M059J (cell line): ENCODE measurements at regions not wholly inside any gene's neighbourhood (a gene's known extent, or its start where the extent isn't known, plus 50 kb on each side); places are given as distances from the start of the nearest gene placed in this dataset.
"Not testable (repeated sequence)": the region's sequence is repeated elsewhere in the genome, so short reads cannot be mapped to it uniquely, and the experiment has no call there.

ENCODE experiments used
- DNase-seq: peaks from one replicate; pipeline ENCODE4 v3.0.0-alpha.2; 2012; ENCODE audit warnings: low read depth

DNA sequence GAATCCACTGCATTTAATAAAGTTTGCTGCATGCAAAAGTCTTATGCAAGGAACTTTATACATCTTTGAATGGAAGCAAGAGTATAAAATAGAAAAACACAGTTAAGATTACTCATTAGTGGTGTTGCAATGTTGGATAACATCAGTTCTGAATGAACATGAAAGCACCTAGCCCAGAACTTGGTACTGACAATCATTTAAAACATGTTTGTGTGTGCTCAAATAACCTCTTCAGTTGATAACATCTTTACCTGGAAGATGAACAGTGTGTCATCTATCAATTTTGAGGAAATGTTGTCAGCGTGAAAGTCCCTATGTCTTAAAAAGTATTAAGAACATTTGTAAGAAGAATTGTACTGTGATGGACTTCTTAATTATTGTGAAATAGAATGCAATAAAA, 370.4 kb upstream of the GRAMD2B start:
- no peak for DNase-seq

DNA sequence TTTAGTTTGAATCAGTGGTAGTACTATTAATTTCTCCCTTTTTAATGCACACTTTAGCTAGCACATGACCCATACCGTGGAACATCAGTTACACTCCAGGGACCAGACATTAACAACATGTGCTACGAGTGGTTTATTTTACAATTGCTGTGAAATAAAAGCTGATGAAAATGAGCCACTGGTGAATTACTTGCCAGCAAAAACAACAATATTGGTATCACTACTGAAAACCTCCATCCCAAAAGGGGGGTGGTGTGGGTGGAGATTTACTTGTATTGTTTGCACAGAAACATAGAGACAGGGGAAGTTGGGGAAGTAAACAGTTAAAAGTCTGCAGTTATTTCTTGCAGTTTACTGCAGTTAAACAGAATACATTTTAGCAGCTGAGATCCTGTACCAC, 369.6 kb upstream of the GRAMD2B start:
- DNase-seq: no peak

DNA sequence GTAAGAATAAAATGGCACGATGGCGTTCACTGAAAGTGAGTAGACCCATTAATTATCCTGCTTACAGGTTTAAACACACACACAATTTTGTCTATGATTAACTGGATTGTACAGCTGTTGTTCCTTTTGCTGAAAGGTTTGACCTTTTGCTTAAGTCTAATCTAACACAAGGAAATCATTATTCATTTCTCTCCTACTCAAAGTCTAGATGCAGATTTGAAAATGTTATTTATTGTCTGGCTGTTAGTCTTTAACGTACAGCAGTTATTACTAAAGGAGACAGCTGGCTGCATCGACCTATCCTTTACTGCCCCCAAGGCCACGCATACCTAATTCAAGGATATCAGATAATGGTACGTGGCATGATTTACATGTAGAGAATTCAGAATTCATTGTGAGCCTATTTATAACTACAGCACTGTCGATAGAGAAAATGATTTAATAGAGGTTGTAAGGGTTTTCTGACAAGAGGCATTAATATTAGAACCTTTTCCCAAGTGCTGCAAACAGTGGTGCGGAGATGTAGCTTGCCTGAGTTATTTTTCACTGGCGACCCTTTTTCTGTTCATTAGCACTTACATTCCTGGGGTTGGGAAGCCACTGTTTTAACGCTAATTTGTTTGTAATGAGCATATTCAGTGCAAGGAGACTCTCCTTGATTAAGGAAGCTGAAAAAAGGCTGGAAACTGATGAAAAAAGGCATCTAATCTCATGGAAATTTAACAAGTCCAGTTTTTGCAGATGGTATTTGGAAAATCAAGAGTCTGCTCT, 368.4 kb upstream of the GRAMD2B start:
- DNase-seq: no peak

DNA sequence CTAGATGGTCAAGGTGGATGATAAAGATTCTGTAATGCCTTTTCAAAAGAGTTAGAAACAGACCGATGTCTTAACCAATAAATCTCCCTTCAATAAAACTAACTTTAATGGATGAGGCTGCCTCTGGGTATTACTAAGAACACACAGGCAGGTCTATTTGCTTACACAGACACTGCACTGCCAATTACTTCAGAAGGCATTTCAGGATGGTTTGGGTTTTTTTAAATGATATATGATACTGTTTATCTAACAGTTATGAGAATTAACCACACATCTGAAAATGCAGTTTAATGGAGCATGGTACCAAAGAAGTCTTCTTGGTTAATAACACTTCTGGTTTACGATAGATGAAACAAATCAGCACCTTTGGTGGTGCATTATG, 367.9 kb upstream of the GRAMD2B start:
- peak; percentile 1 for DNase-seq

DNA sequence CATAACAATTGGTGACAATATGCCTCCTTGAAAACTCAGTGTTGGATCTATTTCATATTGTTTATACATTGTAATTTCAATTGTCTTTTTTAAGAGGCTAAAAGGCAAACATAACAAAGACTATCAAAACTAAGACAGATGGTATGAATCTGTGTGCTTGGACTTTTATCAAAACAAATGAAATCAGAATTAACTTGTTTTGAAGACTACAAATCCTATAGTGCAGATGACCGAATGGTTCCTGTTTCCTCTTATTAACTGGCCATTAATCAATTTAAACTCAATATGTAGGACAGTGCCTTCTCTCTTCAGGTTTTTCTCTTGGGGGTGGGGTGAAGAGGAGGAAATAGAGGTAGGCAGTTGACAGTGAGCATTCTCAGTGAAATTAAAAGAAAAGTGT, 366.9 kb upstream of the GRAMD2B start:
- DNase-seq: no peak

DNA sequence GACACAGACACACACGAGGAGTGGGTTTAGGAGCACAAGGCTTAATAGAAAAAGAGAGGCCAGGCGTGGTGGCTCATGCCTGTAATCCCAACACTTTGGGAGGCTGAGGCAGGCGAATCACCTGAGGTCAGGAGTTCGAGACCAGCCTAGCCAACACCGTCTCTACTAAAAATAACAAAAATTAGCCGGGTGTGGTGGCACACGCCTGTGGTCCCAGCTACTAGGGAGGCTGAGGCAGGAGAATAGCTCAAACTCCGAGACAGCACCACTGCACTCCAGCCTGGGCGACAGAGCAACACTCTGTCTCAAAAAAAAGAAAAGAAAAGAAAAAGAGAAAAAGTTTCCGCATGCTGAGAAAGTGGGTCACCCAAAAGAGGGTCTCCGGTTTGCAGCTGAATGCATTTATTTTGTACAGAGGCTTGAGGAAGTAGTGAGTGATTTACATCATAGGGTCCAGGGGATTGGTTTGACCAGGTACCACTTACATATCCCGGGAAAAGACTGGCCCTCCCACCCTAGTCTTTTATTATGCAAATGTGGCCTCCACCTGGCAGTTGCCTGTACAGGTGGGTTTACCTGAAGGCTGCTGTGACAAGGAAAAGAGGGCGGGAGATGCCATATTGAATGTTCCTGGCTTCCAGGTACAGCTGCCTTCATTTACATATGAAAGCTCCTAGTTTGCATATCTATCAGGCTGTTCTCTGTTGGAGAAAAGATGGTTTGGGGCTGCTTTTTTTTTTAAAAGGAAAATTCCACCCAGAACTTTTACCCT, 366.2 kb upstream of the GRAMD2B start:
- no peak for DNase-seq

DNA sequence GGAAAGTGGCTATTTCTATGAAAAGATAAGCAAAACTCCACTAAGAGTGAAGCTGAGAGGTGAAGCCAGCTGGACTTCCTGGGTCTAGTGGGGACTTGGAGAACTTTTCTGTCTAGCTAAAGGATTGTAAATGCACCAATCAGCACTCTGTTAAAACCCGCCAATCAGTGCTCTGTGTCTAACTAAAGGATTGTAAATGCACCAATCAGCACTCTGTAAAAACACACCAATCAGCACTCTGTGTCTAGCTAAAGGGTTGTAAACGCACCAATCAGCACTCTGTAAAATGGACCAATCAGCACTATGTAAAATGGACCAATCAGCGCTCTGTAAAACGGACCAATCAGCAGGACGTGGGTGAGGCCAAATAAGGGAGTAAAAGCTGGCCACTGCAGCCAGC, 364.8 kb upstream of the GRAMD2B start:
- DNase-seq: not testable (repeated sequence)

DNA sequence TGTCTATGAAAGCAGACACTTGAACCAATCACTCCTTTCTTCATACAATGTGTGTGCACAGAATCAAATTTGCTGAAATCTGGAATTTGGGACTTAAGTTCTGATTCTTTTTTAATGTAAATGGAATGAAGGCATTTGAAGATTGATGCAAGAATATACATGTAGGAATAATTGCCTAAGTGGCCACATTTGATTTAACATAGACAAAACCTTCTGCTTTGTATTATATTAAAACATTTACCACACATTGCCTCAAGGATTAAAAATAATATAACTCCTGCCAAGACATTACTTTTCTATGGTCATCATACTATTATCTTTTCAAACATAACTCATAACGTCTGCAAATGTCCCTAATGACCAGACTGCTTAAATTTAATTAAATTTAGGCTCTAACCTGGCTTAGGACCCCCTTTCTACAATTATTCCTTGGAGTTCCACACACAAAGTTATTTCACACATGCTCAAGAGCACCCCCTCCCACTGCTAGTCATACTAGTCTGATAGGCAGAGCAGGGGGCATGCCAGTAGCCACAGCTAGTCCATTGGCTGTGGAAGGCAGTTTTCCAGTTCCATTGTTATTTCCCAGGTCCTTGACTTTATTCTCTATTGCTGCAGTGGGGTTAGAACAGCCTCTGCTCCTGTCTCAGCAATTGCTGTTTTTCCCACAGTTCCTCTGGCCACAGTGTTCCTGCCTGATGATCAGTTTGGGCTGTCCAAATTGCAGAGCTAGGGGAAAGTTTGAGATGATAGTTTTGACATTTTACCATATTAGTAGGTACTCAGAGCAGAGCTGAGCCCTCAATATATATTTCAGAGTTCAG, 360.6 kb upstream of the GRAMD2B start:
- no peak for DNase-seq

DNA sequence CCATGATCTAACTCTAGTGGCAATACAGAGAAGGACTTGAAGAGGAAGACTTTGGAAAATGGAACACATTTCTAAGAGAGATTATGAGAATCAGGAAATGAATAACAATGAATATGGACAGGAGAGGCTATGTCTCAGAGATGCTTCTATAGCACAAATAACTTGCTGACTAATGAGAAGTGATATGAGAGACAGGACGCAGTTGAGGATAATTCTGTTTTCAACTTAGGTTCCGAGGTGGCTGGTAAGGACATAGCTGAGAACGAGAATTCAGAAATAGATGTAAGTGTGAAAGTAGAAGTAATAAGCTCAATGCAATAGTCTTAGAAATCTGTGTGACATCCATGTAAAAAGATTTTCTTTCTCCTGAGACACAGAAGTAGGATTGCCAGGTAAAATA, 358.1 kb upstream of the GRAMD2B start:
- no peak for DNase-seq

DNA sequence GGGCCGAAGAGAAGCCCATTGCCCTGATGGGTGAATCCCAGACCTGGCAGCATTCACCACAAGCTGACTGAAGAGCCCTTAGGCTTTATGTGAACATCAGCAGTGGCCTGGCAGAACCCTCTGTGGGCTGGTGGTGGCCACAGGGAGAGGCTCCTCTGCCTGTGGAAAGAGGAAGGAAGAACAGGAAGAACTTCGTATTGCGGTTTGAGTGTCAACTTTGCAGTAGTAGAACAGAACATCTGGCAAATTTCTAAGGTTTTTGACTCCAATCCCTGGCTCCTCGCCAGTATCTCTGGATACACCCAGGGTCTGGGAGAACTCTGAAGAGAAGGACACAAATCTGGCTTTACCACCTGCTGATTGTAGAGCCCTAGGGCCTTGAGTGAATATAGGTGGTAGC, 356.4 kb upstream of the GRAMD2B start:
- DNase-seq: no peak

DNA sequence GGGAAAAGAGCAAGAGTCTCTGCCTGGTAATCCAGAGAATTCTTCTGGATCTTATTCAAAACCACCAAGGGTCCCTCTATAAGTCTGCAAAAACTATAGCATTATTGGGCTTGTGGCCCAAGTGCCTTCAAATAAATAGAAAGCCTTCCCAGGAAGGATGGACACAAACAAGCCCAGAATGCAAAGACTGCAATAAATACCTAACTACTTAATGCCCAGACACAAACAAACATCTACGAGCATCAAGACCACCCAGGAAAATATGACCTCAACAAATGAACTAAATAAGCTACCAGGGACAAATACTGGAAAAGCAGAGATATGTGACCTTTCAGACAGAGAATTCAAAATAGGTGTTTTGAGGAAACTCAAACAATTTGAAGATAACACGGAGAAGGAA, 355.8 kb upstream of the GRAMD2B start:
- no peak for DNase-seq

DNA sequence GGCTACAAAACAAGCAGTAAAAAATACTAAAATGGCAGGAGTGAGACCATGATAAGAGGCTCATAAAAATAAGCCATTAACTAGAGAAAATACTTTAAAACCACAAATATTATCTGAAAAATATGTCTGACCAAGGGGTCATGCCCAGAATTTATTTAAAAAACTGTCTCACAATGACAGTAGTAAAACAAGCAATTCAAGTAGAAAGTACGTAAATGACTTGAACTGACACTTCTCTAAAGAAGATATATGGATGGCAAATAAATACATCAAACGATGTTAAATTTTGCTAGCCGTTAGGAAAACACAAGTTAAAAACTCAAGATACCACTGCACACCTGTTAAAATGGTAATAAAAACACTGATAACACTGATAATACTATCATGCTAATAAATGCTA, 353.9 kb upstream of the GRAMD2B start:
- DNase-seq: no peak

DNA sequence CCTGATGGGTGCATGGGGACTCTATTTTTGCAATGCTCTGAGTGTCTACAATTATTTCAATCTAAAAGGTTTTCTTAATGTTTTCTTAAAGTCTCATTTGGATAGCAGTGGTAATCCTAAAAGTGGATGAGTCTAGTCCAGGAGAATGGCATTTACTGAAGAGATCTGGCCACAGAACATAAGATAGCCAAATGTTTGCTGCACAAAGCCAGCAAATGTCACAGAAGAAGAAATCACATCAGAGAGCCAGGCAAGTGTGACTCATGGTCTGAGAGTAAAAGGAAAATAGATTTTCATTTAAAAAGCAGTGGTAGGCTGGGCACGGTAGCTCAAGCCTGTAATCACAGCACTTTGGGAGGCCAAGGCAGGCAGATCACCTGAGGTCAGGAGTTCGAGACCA, 352.7 kb upstream of the GRAMD2B start:
- peak; percentile 61 for DNase-seq

DNA sequence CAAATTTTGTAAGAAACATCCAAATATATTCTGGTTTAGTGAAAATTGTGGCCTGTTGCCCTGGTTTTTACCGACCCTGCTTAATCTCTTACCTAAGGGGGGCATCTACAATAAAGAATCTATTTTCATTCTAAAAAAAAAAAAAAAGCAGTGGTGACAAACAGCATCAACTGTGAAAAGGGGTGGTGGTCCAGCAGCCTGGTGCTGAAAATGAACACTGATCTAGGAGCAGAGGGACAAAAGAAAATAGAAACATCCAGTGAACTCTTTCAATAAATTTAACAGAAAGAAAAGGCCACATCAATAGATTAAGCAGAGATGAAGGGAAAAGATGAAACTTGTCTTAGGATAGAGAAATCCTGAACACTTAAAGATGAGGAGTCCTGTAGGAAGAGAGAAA, 348.7 kb upstream of the GRAMD2B start:
- no peak for DNase-seq

DNA sequence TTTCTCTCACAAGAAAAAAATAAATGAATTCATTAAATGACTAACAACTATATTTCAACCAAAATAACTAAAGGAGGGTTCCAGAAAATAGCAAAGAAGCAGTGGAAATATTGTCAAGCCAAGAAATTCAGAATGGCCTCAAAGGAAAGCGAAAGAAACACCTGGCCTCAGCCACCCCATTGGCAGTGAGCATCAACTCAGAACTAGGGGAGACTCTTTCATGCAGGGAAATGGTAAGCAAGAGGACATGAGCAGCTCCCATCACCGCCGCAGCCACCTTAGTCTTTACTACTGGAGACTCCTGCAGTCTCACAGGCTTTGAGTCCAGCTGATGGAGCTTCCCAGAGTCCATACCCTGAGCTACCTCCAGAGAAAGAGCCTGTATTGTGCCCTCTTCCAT, 343.9 kb upstream of the GRAMD2B start:
- DNase-seq: no peak

DNA sequence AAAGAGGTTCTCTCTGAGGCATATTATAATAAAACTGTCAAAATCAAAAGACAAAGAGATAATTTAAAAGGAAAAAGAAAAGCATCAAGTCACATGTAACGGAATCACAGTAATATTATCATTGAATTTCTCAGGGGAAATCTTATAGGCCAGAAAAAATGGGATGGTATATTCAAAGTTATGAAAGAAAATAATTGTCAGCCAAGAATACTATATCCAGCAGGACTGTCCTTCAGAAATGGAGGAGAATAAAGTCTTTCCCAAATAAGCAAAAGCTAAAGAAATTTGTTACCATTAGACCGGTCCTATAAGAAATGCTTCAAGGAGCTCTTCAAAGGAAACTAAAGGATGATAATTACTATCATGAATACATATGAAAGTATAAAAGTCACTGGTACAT, 342.0 kb upstream of the GRAMD2B start:
- DNase-seq: no peak

DNA sequence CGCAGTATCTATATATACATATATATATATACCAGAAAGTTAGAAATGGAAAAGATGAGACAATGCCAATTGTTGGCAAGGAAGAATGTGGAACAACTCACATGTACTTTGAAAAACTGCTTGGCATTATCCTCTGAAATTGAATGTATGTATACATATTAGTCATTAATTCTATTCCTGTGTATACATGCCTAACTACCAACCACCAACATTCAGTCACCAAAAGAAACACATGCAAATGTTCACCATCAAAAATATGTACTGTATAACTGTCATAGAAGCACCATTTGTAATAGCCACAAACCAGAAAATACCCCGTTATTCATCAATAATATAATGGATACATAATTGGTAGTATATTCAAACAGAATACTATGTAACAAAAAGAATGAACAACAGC, 330.2 kb upstream of the GRAMD2B start:
- DNase-seq: no peak

DNA sequence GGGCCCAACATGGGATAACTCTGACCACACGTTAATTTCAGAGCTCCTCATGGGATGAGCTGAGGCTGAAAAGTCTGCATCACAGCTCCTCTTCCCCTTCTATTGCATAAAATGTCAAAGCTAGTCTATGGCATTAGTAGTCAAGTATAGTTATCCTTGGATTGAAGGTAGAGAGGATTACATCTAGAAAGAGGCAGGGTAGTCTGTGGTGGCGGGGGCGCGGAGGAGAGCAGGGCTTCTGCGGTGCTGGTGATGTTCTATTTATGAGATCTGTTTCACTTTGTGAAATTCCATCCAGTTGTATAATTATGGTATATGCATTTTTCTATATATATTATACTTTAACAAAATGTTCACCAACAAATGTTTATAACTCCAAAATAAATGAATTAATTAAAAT, 329.5 kb upstream of the GRAMD2B start:
- no peak for DNase-seq

DNA sequence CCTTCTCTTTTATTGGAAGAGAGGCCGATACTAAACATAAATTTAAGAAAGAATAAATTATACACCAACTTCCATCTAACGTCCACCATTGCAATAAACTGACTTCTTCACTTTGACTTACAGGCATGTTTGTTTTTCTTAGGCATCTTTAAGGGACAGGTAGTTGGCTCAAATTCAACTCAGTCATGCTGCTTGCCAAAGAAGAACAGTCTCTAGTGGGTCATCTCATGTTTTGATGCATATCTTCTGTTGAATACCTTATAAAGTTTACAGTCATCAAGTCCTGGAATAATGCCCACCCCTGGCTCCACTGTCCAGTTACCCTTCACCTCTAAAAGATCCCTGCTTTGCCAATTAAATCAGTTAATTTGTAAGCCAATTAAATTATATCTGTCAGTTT, 328.2 kb upstream of the GRAMD2B start:
- peak; percentile 63 for DNase-seq

DNA sequence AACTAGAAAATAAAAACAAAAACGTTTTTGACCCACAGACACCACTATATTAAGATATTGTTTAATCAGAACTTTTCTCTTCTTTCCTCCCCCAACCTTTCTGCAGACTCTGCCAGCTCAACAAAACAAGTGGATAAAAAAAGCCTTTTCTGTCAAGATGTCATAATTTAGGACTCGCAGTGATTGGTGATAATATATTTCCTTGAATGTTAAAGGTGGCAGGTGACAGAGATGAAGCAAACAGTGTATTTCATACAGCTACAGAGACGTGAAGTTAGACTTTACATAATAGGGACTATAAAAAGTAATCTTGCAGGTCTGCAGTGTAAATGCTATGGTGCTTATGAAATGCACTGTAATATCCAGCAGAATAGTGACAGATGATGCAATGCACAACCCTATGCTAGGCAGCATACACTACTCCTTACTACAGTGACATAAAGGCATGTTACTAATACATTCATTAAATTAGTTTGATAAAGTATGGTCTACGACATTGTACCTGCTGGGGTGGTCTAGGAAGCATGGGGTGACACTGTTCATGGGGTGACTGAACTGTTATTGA, 326.7 kb upstream of the GRAMD2B start:
- no peak for DNase-seq

DNA sequence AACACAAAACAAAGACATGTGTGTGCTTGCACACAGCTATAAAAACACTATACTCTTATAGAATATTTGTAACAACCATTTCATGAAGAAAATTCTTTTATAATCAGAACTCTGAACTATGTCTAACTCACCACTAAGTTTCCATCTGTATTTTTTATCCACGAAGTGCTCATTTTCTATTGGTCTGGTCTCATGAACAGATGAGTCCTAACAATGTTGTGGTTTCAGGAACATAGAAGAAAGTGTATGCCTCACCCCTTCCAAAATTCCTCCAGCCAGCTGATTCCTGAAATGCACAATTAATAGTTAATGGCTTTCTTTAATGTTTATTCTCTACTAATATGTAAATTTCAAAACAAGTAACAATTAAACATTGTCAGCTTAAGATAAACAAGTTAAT, 325.3 kb upstream of the GRAMD2B start:
- no peak for DNase-seq

DNA sequence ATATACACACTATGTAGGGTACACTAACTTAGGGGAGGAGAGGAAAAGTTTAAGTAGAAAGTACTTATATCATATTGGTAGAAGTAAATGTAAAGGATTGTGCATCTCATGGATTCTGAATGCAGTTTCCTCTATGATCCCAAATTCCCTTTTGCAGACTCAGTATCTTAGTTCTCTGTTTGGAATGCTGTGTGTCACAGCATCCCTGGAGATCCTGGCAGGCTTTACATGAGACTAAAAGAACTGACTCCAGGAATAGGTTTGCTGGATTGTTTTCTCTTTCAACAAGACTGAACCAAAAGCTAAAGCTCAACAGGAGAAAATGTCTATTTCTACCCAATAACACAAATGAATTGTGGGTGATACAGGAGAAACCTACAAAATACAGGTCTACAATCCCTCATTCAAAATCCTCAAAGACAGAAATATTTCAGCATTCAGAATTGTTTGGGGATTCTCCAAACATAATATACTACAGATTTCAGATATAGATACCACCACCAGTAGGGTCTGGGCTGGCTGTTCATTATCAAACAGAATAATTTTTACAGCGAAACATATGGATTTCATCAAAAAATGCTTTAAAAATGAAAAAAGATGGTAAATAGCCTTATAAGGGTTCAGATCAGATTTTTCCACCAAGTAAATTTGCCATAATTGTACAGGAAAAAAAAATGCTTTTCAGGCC, 324.7 kb upstream of the GRAMD2B start:
- DNase-seq: peak; percentile 8
